Neural progenitor cell (in vitro differentiated cells): ENCODE measurements at regions not wholly inside any gene's neighbourhood (a gene's known extent, or its start where the extent isn't known, plus 50 kb on each side); places are given as distances from the start of the nearest gene placed in this dataset.

Experiments used
- DNase-seq: peaks from one replicate; pipeline ENCODE4 v3.0.0-alpha.2; 2016; ENCODE audit warnings: low spot score
- H2AFZ ChIP-seq: fragments of 200-600 bp; sonication (generic); replicated peaks from 2 replicates; pipeline ENCODE4 v1.6.1; 2016; ENCODE audit warnings: antibody characterized with exemption
- H3F3A ChIP-seq: fragments of 200-600 bp; sonication (generic); 2 replicates; pipeline ENCODE4 v1.6.1; 2016; ENCODE audit warnings: antibody characterized with exemption, low read depth
- H3K27ac ChIP-seq: fragments of 200-600 bp; sonication (generic); 2 replicates; pipeline ENCODE4 v1.5.1; 2016; ENCODE audit warnings: mild to moderate bottlenecking
- H3K27me3 ChIP-seq: fragments of 200-600 bp; sonication (generic); 2 replicates; pipeline ENCODE4 v1.6.1; 2016; ENCODE audit warnings: mild to moderate bottlenecking, moderate library complexity
- H3K36me3 ChIP-seq: fragments of 200-600 bp; sonication (generic); 2 replicates; pipeline ENCODE4 v1.5.1; 2016
- H3K4me1 ChIP-seq: fragments of 200-600 bp; sonication (generic); 2 replicates; pipeline ENCODE4 v1.6.1; 2016; ENCODE audit warnings: mixed run types
- H3K4me2 ChIP-seq: fragments of 200-600 bp; sonication (generic); 2 replicates; pipeline ENCODE4 v1.6.1; 2016
- H3K4me3 ChIP-seq: fragments of 200-600 bp; sonication (generic); 2 replicates; pipeline ENCODE4 v1.5.1; 2016
- H3K79me2 ChIP-seq: fragments of 200-600 bp; sonication (generic); 2 replicates; pipeline ENCODE4 v1.6.1; 2016; ENCODE audit warnings: low read depth
- H3K9ac ChIP-seq: fragments of 200-600 bp; sonication (generic); 2 replicates; pipeline ENCODE4 v1.6.1; 2016
- H3K9me3 ChIP-seq: fragments of 200-600 bp; sonication (generic); 2 replicates; pipeline ENCODE4 v1.5.1; 2016; ENCODE audit warnings: low read depth
- H4K20me1 ChIP-seq: fragments of 200-600 bp; sonication (generic); 2 replicates; pipeline ENCODE4 v1.6.1; 2016; ENCODE audit warnings: low read depth
- H3K27ac Mint-ChIP-seq: 3 replicates; pipeline ENCODE4 v1.8.0; 2021; ENCODE audit warnings: mixed read lengths
- H3K27me3 Mint-ChIP-seq: 2 replicates; pipeline ENCODE4 v1.8.0; 2022; ENCODE audit warnings: low read depth, mild to moderate bottlenecking, inconsistent platforms, moderate library complexity, mixed read lengths; ENCODE audit not compliant: insufficient read depth
- H3K36me3 Mint-ChIP-seq: 3 replicates; pipeline ENCODE4 v1.8.0; 2021; ENCODE audit warnings: mixed read lengths
- H3K4me1 Mint-ChIP-seq: 3 replicates; pipeline ENCODE4 v1.8.0; 2021; ENCODE audit warnings: mixed read lengths
- H3K4me3 Mint-ChIP-seq: 3 replicates; pipeline ENCODE4 v1.8.0; 2021; ENCODE audit warnings: mild to moderate bottlenecking, moderate library complexity, mixed read lengths
- H3K9me3 Mint-ChIP-seq: 3 replicates; pipeline ENCODE4 v1.8.0; 2020; ENCODE audit warnings: mixed read lengths
- CTCF ChIP-seq: fragments of 200-600 bp; sonication (generic); IDR thresholded peaks from 2 replicates; pipeline ENCODE4 v1.5.1; 2017; ENCODE audit warnings: antibody characterized with exemption, mild to moderate bottlenecking
- EZH2 ChIP-seq: fragments of 200-600 bp; sonication (generic); IDR thresholded peaks from 2 replicates; pipeline ENCODE4 v1.6.1; 2017; ENCODE audit warnings: antibody characterized with exemption, mild to moderate bottlenecking, moderate library complexity
- EZH2phosphoT487 ChIP-seq: fragments of 200-600 bp; sonication (generic); IDR thresholded peaks from 2 replicates; pipeline ENCODE4 v1.6.1; 2017; ENCODE audit warnings: antibody characterized with exemption

DNA sequence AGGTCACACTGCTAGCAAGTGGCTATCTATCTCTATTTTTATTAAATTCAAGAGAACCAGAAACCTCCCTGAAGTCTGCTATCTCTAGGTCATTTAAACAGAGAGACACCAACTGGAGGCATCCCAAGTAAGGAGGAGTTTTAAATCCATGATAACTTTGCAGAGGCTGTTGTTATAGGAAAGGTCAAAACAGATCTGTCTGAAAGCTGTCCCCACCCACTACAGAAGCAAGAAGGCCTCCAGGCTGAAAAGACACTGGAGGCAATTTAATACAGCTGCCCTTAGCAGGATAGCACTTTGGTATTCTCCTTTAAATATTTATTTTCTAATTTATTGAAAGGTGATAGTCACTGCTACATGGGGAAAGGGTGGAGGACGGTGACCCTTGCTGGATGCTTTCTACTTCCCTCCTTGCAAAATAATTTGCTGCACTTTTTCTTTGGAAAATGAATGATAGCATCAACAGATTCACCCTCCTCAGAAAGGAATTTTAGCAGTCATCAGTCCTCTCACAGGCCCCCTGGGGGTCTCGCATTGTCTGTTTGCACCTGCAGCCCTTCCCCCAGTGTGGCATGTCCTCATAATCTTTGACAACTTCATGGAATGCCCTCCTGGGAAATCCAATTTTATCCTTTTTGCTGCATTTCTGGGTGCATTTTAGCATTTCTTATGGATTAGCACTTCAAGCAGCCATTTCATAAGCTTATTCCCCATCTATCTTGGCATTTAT lies 429.5 kb upstream of the TNP1 start:
- H4K20me1 ChIP-seq: no peaks in the 10 kb centered on the region
- DNase-seq: peak; percentile 80
- H3K27me3 Mint-ChIP-seq: peaks cover 6% of the 10 kb centered on the region

DNA sequence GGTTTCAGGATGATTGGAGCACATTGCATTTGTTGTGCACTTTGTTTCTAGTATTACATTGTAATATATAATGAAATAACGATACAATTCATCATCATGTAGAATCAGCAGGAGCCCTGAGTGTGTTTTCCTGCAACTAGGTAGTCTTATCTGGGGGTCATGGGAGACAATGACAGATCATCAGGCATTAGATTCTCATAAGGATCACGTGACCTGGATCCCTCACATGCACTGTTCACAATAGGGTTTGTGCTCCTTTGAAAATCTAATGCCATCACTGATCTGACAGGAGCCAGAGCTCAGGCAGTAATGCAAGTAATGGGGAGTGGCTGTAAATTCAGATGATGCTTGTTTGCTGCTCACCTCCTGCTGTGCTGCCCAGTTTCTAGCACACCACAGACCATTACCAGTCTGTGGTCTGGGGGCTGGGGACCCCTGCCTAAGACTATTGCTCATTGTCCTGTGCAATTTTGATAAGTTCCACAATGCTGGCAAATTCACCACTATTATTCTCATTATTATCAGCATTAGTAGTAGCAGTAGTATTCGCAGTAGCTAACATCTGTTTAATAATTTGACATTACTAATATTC lies 428.7 kb upstream of the TNP1 start:
- H3K4me1 ChIP-seq: peaks cover 26% of the 10 kb centered on the region
- no peaks in the 10 kb centered on the region for H3K27me3 ChIP-seq
- DNase-seq: no peak
- peak overlapping the region; percentile 99 for H3K27ac ChIP-seq
- H3K9ac ChIP-seq: no peak overlapping the region
- TF ChIP-seq CTCF (no peak), EZH2phosphoT487 (no peak), EZH2 (no peak)
- no peak overlapping the region for H2AFZ ChIP-seq
- H3K27me3 Mint-ChIP-seq: peaks cover 6% of the 10 kb centered on the region
- peak overlapping the region; percentile 41 for H3K4me3 ChIP-seq
- peak overlapping the region; percentile 92 for H3K4me2 ChIP-seq
- H3K36me3 Mint-ChIP-seq: no peaks in the 10 kb centered on the region
- H3K4me1 Mint-ChIP-seq: peaks cover 14% of the 10 kb centered on the region
- peaks cover 27% of the 10 kb centered on the region for H3F3A ChIP-seq
- H3K9me3 Mint-ChIP-seq: peaks cover 17% of the 10 kb centered on the region
- H3K4me3 Mint-ChIP-seq: no peak overlapping the region
- H3K79me2 ChIP-seq: no peaks in the 10 kb centered on the region
- peaks cover 12% of the 10 kb centered on the region for H3K9me3 ChIP-seq
- H3K27ac Mint-ChIP-seq: no peak overlapping the region
- no peaks in the 10 kb centered on the region for H4K20me1 ChIP-seq
- H3K36me3 ChIP-seq: no peaks in the 10 kb centered on the region

More for the DNA sequence above, 429.5 kb upstream of the TNP1 start:
- Mint-ChIP-seq H3K27ac (peak overlapping the region; percentile 91), H3K9me3 (peaks cover 17% of the 10 kb centered on the region), H3K36me3 (no peaks in the 10 kb centered on the region), H3K4me3 (no peak overlapping the region), H3K4me1 (peaks cover 14% of the 10 kb centered on the region)
- peaks cover 12% of the 10 kb centered on the region for H3K9me3 ChIP-seq
- peaks cover 26% of the 10 kb centered on the region for H3K4me1 ChIP-seq
- TF ChIP-seq EZH2: no peak
- no peak for TF ChIP-seq EZH2phosphoT487
- no peak for TF ChIP-seq CTCF
- no peaks in the 10 kb centered on the region for H3K27me3 ChIP-seq
- H3F3A ChIP-seq: peaks cover 27% of the 10 kb centered on the region
- no peaks in the 10 kb centered on the region for H3K79me2 ChIP-seq
- peak overlapping the region; percentile 92 for H3K4me2 ChIP-seq
- H3K36me3 ChIP-seq: no peaks in the 10 kb centered on the region
- peak overlapping the region; percentile 99 for H3K27ac ChIP-seq
- H2AFZ ChIP-seq: no peak overlapping the region
- no peak overlapping the region for H3K9ac ChIP-seq
- H3K4me3 ChIP-seq: peak overlapping the region; percentile 41

DNA sequence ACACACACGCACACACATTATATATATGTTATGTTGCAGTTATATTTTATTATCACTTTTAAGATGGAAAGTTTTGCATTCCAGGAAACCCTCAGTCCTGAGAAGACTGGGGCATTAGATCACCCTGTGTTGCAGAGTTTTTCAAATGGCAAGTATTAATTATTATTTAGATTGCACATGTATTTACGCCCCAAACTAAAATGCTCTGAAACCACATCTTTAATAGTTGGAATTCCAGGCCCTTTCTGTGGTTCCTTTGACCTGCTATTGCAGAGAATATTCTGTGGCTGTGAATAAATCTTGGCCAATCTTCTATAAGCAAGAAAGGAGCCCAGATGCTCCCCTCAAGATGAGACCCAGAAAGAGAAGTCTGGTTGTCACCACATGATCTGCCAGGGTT lies 427.0 kb upstream of the TNP1 start:
- H3K27me3 ChIP-seq: no peaks in the 10 kb centered on the region
- no peaks in the 10 kb centered on the region for H3K36me3 ChIP-seq
- no peak overlapping the region for H3K4me3 ChIP-seq
- H3K4me1 ChIP-seq: peaks cover 26% of the 10 kb centered on the region
- H3F3A ChIP-seq: peaks cover 27% of the 10 kb centered on the region
- Mint-ChIP-seq H3K27me3 (peaks cover 7% of the 10 kb centered on the region), H3K36me3 (no peaks in the 10 kb centered on the region), H3K4me1 (peaks cover 14% of the 10 kb centered on the region), H3K9me3 (peaks cover 17% of the 10 kb centered on the region), H3K4me3 (no peak overlapping the region), H3K27ac (no peak overlapping the region)
- peaks cover 12% of the 10 kb centered on the region for H3K9me3 ChIP-seq
- no peak overlapping the region for H3K4me2 ChIP-seq
- H2AFZ ChIP-seq: no peak overlapping the region
- DNase-seq: no peak
- H4K20me1 ChIP-seq: no peaks in the 10 kb centered on the region
- no peaks in the 10 kb centered on the region for H3K79me2 ChIP-seq
- H3K9ac ChIP-seq: no peak overlapping the region
- H3K27ac ChIP-seq: no peak overlapping the region
- no peak for TF ChIP-seq EZH2
- no peak for TF ChIP-seq CTCF
- no peak for TF ChIP-seq EZH2phosphoT487
